ENCODE measurements at regions not wholly inside any gene's neighbourhood (a gene's known extent, or its start where the extent isn't known, plus 50 kb on each side); places are given as distances from the start of the nearest gene placed in this dataset.

DNA sequence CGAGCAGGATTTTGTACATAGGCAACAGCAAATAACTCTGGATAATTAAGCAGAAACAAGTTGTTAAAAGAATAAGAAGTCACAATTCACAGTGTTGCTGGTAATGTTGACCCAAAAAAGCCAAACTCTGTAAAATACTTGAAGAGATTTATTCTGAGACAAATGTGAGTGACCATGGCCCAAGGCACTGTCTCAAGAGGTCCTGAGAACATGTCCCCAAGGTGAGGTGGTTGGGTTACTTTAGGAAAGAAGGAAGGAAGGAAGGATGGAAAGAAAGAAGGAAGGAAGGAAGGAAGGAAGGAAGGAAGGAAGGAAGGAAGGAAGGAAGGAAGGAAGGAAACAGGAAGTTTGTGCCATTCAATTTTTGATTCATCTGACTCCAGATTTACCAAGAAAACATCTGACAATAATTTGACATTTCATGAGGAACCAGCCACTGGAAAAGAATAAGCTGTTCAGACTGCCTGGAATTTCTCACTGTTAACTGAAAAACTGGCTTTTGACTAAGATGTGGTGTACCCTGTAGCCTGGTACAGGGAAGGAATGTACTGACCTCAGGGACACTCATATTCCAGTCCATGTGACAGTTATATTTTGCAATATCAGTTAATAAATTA lies 295.9 kb upstream of the TNC start:
- TF ChIP-seq, protein P1, sequence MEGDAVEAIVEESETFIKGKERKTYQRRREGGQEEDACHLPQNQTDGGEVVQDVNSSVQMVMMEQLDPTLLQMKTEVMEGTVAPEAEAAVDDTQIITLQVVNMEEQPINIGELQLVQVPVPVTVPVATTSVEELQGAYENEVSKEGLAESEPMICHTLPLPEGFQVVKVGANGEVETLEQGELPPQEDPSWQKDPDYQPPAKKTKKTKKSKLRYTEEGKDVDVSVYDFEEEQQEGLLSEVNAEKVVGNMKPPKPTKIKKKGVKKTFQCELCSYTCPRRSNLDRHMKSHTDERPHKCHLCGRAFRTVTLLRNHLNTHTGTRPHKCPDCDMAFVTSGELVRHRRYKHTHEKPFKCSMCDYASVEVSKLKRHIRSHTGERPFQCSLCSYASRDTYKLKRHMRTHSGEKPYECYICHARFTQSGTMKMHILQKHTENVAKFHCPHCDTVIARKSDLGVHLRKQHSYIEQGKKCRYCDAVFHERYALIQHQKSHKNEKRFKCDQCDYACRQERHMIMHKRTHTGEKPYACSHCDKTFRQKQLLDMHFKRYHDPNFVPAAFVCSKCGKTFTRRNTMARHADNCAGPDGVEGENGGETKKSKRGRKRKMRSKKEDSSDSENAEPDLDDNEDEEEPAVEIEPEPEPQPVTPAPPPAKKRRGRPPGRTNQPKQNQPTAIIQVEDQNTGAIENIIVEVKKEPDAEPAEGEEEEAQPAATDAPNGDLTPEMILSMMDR (conservative IDR thresholded peaks at IDR 0.05 in 1 of 2, IDR thresholded peaks at IDR 0.05 in 1 of 2; ENCODE audit: extremely low read depth in 1 of 2, insufficient read depth in 1 of 2, low read depth in 1 of 2, low read length in 2 of 2) = no peak
- TF ChIP-seq EZH2 (IDR thresholded peaks at IDR 0.05; ENCODE audit: borderline replicate concordance, low read length) = no peak

Measured in mammary epithelial cell (primary cell).